GM12878 (cell line): ENCODE measurements at regions not wholly inside any gene's neighbourhood (a gene's known extent, or its start where the extent isn't known, plus 50 kb on each side); places are given as distances from the start of the nearest gene placed in this dataset.

Experiments used
- BHLHE40 ChIP-seq, 2 experiments: fragments of 450-650 bp in 1 of 2; IDR thresholded peaks; 2 replicates each; pipeline ENCODE4 v1.6.1; 2011 to 2017; ENCODE audit warnings: low read depth in 2 of 2, borderline replicate concordance in 1 of 2, improper control_type of control experiment in 1 of 2, low read length in 1 of 2, mild to moderate bottlenecking in 1 of 2
- CHD2 ChIP-seq: IDR thresholded peaks from 2 replicates; pipeline ENCODE4 v1.6.1; 2011; ENCODE audit warnings: low read depth, low read length, improper control_type of control experiment, borderline replicate concordance
- EZH2 ChIP-seq: IDR thresholded peaks from 2 replicates; pipeline ENCODE4 v1.6.1; 2012; ENCODE audit warnings: low read depth, mild to moderate bottlenecking, control low read depth, inconsistent platforms, low read length, borderline replicate concordance; ENCODE audit not compliant: control insufficient read depth
- RAD21 ChIP-seq: IDR thresholded peaks from 2 replicates; pipeline ENCODE4 v1.6.1; 2011; ENCODE audit warnings: mild to moderate bottlenecking, low read depth, low read length, moderate library complexity; ENCODE audit not compliant: insufficient read depth
- REST ChIP-seq: IDR thresholded peaks from 2 replicates; pipeline ENCODE4 v1.6.1; 2012; ENCODE audit warnings: mild to moderate bottlenecking, low read depth, low read length
- SRF ChIP-seq, 2 experiments: IDR thresholded peaks; 2 replicates each; pipeline ENCODE4 v1.6.1; 2011; ENCODE audit warnings: low read depth in 2 of 2, low read length in 2 of 2, mild to moderate bottlenecking in 1 of 2, moderate library complexity in 1 of 2
- ZZZ3 ChIP-seq: IDR thresholded peaks from 2 replicates; pipeline ENCODE4 v1.6.1; 2011; ENCODE audit warnings: low read depth; ENCODE audit not compliant: control insufficient read depth, insufficient read length
- TF ChIP-seq, protein P1 (sequence below): fragments of 450-650 bp; conservative IDR thresholded peaks from 2 replicates; pipeline ENCODE4 v1.6.1; 2017; ENCODE audit warnings: mild to moderate bottlenecking, moderate library complexity
- TF ChIP-seq, protein P2 (sequence below), 3 experiments: IDR thresholded peaks in 2 of 3; conservative IDR thresholded peaks in 1 of 3; 2 replicates each; pipeline ENCODE4 v1.5.1; 2011; ENCODE audit warnings: low read depth in 3 of 3, low read length in 3 of 3, mild to moderate bottlenecking in 3 of 3, control low read depth in 2 of 3, moderate library complexity in 2 of 3, inconsistent platforms in 1 of 3, mixed read lengths in 1 of 3; ENCODE audit not compliant: control insufficient read depth in 2 of 3, insufficient read depth in 1 of 3; ENCODE audit errors: extremely low read depth in 1 of 3

- TF ChIP-seq CHD2, result no peak
- TF ChIP-seq, protein P1, sequence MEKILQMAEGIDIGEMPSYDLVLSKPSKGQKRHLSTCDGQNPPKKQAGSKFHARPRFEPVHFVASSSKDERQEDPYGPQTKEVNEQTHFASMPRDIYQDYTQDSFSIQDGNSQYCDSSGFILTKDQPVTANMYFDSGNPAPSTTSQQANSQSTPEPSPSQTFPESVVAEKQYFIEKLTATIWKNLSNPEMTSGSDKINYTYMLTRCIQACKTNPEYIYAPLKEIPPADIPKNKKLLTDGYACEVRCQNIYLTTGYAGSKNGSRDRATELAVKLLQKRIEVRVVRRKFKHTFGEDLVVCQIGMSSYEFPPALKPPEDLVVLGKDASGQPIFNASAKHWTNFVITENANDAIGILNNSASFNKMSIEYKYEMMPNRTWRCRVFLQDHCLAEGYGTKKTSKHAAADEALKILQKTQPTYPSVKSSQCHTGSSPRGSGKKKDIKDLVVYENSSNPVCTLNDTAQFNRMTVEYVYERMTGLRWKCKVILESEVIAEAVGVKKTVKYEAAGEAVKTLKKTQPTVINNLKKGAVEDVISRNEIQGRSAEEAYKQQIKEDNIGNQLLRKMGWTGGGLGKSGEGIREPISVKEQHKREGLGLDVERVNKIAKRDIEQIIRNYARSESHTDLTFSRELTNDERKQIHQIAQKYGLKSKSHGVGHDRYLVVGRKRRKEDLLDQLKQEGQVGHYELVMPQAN, result no peak
- TF ChIP-seq SRF (IDR thresholded peaks at IDR 0.05; ENCODE audit: low read depth in 2 of 2, low read length in 2 of 2), result no peak
- TF ChIP-seq, protein P2, sequence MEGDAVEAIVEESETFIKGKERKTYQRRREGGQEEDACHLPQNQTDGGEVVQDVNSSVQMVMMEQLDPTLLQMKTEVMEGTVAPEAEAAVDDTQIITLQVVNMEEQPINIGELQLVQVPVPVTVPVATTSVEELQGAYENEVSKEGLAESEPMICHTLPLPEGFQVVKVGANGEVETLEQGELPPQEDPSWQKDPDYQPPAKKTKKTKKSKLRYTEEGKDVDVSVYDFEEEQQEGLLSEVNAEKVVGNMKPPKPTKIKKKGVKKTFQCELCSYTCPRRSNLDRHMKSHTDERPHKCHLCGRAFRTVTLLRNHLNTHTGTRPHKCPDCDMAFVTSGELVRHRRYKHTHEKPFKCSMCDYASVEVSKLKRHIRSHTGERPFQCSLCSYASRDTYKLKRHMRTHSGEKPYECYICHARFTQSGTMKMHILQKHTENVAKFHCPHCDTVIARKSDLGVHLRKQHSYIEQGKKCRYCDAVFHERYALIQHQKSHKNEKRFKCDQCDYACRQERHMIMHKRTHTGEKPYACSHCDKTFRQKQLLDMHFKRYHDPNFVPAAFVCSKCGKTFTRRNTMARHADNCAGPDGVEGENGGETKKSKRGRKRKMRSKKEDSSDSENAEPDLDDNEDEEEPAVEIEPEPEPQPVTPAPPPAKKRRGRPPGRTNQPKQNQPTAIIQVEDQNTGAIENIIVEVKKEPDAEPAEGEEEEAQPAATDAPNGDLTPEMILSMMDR (IDR thresholded peaks at IDR 0.05 in 2 of 3, conservative IDR thresholded peaks at IDR 0.05 in 1 of 3; ENCODE audit: control insufficient read depth in 2 of 3, extremely low read depth in 1 of 3, insufficient read depth in 1 of 3, low read depth in 3 of 3, low read length in 3 of 3), result no peak
- TF ChIP-seq BHLHE40 (IDR thresholded peaks at IDR 0.05; ENCODE audit: borderline replicate concordance in 1 of 2, low read depth in 2 of 2, low read length in 1 of 2), result no peak
- TF ChIP-seq RAD21, result no peak
- TF ChIP-seq EZH2, result no peak
- TF ChIP-seq REST, result no peak
- no peak for TF ChIP-seq ZZZ3
Observed at GRCh38 chr6:23293653-23294052, 724.3 kb downstream of the HDGFL1 start.
